NCI-H524 (cell line): ENCODE measurements at regions not wholly inside any gene's neighbourhood (a gene's known extent, or its start where the extent isn't known, plus 50 kb on each side); places are given as distances from the start of the nearest gene placed in this dataset.

Experiments
- DNase-seq, 2 experiments: peaks; one replicate each; lab custom pipeline; 2025; lab: John Stamatoyannopoulos, UW

DNA sequence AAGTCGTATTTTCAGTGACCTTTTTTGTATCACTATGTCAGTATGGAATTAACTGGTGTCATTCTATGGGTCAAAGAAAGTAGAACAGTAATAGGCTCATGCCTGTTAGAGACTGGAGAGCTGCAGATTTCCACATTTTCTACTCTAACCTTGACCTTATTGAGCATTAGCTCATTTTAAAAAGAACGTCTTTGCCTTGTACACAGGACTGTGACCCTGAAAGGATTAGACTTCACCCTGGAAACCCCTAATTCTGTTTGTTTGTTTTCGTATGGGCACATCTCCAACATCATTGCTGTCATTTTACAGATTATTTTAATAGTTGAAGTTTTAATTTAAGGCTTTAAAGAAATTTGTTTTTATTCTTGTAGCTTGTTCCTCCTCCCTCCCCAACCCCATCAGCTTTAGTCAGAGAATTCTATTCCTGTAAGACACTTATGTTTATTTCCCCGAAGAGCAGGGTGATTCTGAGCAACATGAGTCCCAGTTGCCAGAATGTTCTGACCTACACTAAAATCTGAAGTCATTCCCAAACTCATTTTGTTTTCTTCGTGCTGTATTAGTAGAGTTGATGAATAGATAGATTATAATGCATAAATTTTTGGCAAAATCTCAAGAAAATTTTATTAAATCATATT, 451.3 kb downstream of the FOXG1 start:
- no peak for DNase-seq

GRCh38 chr14:29220072-29220471, 453.5 kb downstream of the FOXG1 start:
- peak; percentile 96 to 100 for DNase-seq

- DNase-seq = peak; percentile 80 to 95
Observed at GRCh38 chr14:29220566-29220965, 454.0 kb downstream of the FOXG1 start.

- DNase-seq = no peak
Observed at GRCh38 chr14:29222006-29222405, 455.4 kb downstream of the FOXG1 start.

DNA sequence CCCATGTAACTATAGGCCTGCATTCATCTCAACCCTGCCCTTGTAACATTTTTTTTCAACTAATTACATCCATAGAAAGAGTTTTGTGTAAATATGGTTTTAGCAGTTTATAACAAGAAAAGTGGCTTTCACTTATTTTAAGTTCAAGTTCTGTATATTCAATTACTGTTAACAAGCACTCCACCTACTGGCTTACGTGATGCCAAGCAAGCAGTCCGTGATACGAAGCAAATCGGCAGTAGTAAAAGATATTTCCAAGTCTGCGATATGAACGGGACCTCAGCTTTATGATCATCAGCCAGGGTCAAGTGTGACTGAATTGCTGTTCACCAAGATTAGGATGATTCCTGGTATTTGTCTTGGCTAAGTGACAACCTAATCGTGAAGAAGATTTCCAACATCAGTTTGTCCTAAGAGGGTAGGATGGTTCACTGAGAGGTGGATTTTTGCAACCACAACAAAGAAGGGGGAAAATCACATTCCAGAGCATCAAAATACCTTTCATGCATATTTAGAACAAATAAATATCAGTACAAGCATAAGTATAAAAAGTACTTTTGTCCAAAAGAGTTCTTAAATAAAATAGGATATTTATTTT, 456.2 kb downstream of the FOXG1 start:
- peak; percentile 59 to 82 for DNase-seq

DNA sequence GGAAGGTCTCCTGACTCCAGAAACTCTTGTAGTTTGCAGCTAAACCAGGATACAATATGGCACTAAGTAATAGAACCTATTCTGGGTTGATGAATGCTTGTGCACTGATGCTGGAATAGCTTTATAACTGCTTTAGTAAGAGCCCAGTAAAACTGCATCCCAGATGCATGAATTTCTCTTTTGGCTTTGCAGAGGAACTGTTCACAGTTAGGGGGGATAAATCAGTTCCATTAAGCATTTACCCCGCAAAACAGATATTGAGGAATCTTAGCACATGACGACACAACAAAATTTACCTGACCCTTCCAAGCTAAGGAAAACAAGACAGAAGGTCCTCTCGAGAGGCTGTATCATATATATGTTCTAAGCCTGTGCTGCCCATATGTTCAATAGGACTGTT, 457.4 kb downstream of the FOXG1 start:
- peak; percentile 59 to 84 for DNase-seq

DNA sequence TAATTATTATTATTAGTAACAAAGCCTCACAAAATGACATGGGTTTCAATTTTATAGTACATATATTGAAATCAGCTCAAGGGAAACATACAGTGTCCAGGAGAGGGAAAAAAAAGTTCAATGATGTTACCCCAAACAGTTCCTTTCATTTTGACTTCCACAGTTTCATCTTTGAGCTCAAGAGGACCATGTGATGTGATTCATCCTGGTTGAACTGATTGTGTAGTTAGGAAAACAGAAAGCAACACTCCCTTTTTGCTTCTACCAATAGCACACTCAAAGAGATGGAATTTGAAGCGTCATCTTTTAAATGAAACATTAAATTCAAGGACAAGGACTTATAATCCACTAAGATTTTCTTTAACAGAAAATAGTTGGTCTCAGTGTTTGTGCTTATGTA, 461.0 kb downstream of the FOXG1 start:
- DNase-seq = no peak

DNA sequence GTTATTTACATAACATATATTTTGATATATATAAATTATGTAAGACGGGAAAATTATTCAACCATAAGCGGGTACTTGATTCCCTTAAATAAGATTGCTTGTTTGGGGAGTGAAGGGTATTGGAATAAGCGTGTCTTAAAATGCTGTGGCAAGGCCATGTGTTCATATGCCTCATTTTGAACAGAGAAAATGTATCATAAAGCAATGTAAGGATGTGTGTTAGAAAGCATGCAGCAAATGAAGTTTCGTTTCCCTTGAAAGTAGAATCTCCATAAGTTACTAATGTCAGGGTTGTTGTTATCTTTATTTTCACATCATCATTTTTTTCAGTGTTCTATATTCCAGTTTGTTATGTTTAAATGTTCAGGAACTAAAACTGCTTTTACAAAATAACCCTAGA, 465.6 kb downstream of the FOXG1 start:
- DNase-seq = no peak

- DNase-seq = no peak
Observed at GRCh38 chr14:29232711-29233110, 466.1 kb downstream of the FOXG1 start.

DNA sequence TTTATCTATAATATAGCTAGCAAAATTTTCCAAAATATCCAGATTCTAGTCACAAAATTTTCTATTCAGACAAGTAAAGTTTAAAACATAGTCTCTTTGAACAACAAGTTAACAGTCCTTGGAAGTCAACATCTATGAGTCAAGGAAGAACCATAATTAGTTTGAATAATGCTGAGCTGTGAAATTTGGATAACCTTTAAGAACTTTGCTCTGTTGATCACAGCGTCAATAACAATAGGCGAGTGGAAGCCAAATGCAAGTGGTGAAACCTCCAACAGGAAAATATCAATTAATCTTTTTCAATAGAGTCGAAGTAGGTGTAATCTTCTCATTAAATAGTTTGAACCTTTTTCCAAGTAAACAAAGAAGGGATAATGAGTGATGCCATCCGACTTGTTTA, 466.6 kb downstream of the FOXG1 start:
- DNase-seq = no peak

DNA sequence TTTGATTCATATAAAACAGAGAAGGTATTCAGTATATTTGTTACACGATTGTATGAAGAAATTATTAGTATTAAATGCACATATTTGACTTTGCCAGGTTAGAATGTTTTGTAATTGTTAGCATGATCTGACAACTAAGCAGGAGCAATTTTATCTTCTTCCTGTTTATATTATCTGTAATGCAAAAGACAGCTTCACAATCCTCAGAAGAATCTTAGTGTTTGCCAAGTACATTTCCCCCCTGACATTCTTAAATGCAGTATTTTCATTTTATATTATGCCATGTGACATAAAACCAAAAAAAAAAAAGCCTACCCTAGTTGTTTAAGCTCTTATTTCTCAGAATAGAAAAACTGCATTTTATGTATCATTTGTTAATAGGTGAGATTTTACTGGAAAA, 469.4 kb downstream of the FOXG1 start:
- no peak for DNase-seq

DNA sequence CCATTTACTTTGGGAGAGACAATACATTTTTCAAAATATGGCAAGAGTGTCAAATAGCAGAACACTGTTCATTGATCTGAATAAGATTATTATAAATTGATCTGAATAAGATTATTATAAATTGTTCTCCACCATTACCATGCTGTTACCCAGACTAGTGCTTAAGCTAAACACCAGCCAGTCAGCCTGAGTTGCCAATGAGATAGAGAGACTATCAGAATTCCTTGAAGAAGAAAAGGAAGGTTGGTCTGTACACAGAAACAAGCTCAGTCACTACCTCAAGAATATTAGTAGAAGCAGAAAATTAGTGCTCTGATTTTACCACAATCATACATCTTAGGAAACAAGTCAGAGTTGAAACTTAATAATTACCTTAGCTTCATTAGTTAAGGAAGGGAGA, 469.8 kb downstream of the FOXG1 start:
- no peak for DNase-seq

DNA sequence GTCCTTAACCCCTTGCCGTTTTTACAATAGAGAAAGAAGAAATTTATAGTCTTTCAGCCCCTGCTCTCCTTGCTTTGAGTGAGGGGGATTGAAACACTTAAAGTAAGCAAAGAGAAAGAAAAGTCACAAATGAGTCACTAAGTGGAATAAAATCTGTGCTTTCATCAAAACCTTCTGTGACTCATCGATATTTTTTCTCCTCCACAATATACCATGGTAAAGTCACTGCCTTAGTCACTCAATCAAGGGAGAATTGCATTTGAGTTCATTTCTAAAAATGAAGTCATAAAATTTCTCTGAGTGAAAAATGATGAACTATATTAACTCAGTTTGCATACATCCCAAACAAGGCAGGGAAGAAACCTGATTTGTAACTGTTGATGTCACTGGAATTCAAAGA, 470.3 kb downstream of the FOXG1 start:
- DNase-seq = no peak

GRCh38 chr14:29240066-29240465, 473.5 kb downstream of the FOXG1 start:
- no peak for DNase-seq

DNA sequence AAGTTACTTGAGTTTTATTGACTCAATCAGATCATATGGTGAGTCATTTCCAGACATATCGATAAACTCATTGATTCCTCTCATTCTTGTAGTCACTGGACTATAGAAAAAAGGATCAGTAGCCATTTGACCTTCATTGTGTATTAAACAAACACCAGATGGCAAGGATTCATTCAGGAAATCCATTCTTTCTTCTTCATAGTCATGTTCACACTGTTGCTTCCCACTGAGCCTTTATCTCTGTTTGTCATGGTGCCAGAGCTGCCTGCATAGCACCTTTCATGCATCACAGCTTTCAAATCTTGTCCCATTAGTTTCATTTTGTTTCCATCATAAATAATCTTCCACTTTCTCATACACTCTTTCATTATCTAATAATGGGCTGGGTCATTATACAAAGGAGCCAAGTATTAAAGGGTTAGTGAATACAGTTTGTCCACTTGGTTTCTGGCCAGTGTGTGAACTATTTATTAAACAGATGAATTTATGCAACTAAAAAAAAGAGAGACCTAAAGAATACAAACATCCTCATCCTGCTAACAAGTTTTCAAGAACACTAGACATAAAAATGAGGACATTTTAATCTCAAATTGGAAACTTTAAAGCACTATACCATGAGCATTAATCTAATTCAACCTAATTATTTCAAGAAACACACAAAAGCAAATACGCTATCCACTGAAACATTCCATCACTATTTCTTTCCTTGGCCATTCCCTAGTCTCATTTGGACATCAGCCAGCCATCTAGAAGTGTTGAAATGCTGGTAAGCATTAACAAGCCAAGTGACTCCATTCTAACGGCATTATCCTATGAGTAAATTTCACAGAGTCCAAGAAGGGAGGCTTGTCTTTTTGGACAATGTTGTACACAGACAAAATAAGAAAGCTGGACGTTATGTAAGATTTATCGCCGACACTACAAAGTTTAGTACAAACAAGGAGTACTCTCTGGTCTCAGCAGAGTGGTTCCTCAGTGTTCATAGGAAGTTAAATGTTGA, 476.5 kb downstream of the FOXG1 start:
- no peak for DNase-seq

GRCh38 chr14:29255692-29256091, 489.1 kb downstream of the FOXG1 start:
- no peak for DNase-seq

- no peak for DNase-seq
Observed at GRCh38 chr14:29262979-29263378, 496.4 kb downstream of the FOXG1 start.

- DNase-seq = no peak
Observed at GRCh38 chr14:29264865-29265264, 498.3 kb downstream of the FOXG1 start.

DNA sequence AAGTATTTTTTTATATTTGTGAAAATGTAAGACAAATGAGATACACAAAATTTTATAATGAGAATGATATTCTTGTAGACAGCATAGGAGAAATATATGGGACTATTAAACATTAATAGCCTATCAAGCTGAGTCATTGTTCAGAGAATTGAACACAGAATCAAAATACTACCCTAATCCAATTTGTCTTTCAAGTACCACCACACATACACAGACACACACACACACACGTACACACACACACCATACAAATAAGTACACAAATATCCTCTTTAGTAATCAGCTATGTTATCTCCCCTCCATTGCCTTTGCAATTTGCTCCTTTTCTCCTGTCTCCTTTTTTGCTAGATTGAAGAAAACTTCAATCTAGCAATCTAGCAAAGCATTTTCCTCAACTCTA, 499.3 kb downstream of the FOXG1 start:
- no peak for DNase-seq

DNA sequence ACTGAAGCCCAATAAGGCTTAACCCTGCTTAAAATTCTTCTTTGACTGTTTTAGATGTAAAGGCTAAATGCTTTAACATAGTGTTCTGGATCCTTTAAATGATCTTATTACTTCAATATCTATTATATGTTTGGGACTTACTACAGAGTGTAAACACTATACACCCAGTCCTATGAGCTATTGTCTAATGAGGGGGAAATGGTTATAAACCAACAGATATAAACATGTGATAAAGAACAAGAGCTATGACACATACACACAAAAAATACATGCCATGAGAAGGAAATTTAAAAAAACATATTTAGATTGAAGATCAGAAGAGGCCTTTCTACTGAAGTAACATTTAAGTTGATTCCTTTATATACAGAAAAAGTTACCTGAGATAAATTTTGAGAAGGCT, 505.1 kb downstream of the FOXG1 start:
- DNase-seq = no peak

DNA sequence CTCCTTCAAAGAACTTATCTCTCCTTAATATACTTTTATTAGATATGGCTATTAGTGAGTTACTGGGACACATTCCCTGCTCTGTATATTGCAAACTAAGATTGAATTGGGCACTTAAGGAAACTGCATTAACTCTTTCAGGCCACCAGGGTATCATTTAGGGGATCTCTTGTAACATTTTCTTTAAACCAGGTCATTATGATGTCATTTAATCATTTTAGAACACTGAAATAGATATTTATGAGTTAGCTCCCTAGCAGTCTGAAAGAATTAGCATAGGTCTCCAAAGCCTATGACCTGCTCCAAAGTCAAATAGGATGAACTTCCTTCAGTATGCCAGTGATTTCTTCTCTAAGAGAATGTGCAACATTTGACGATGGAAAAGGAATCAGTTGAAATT, 506.9 kb downstream of the FOXG1 start:
- DNase-seq = no peak

GRCh38 chr14:29274890-29275596, 508.5 kb downstream of the FOXG1 start:
- peak; percentile 94 to 99 for DNase-seq
